HCT116 (cell line): ENCODE measurements at regions not wholly inside any gene's neighbourhood (a gene's known extent, or its start where the extent isn't known, plus 50 kb on each side); places are given as distances from the start of the nearest gene placed in this dataset.

Source experiments
- ATAC-seq: fragments of 200-7000 bp; cut with Tn5 transposase; 2 replicates; pipeline ENCODE4 v1.9.1; 2020; ENCODE audit warnings: mild to moderate bottlenecking, moderate library complexity
- BruUV-seq: library from RNA; stranded (reverse); fragments of 400-500 nt; replicated peaks from 2 replicates; lab custom pipeline; 2021; lab: Mats Ljungman, UMichigan
- CTCF ChIA-PET: fragments of 300-600 bp; sonication (Branson Sonifier 250); formaldehyde crosslinking; loops from one replicate; lab custom pipeline; 2021; ENCODE audit warnings: antibody characterized with exemption; lab: Charles Lee
- POLR2A ChIA-PET: fragments of 300-600, 350-600 bp; sonication (Branson Sonifier 250); formaldehyde crosslinking; loops from one replicate; lab custom pipeline; 2021; ENCODE audit warnings: antibody characterized with exemption; lab: Charles Lee
- RAD21 ChIA-PET, 2 experiments: fragments of 300-600 bp; sonication (Branson Sonifier 250); formaldehyde crosslinking; loops; one replicate each; lab custom pipeline; 2023; ENCODE audit warnings: low total read pairs in 2 of 2; ENCODE audit not compliant: uncharacterized antibody in 2 of 2, unreplicated experiment in 2 of 2, low non-redundant PET in 1 of 2; lab: Charles Lee
- DNase-seq: peaks from one replicate; pipeline ENCODE4 v3.0.0-alpha.2; 2010; ENCODE audit warnings: low read depth, low spot score
- H2AFZ ChIP-seq: fragments of 200-600 bp; shearing (Covaris generic), sonication (generic); 2 replicates; pipeline ENCODE4 v1.6.1; 2017; ENCODE audit warnings: low read depth, mixed run types, mixed read lengths, antibody characterized with exemption, low read length; ENCODE audit not compliant: poor library complexity, severe bottlenecking
- H3K27ac ChIP-seq: 2 replicates; pipeline ENCODE4 v1.5.1; 2012; ENCODE audit warnings: low read depth, low read length
- H3K27me3 ChIP-seq: fragments of 200-600 bp; sonication (generic); 2 replicates; pipeline ENCODE4 v1.6.1; 2016; ENCODE audit warnings: mixed run types, low read length, mixed read lengths; ENCODE audit not compliant: insufficient read depth
- H3K36me3 ChIP-seq, 2 experiments: fragments of 200-500 bp in 1 of 2; fragments of 200-600 bp in 1 of 2; sonication (Bioruptor generic) in 1 of 2; sonication (generic) in 1 of 2; 2 replicates each; pipeline versions ENCODE4 v1.5.1 to v1.6.1; 2014 to 2016; ENCODE audit warnings: low read length in 2 of 2, inconsistent platforms in 1 of 2, mixed read lengths in 1 of 2, mixed run types in 1 of 2; ENCODE audit not compliant: insufficient read depth in 2 of 2, control insufficient read depth in 1 of 2
- H3K4me1 ChIP-seq, 2 experiments: fragments of 200-600 bp in 1 of 2; sonication (generic) in 1 of 2; 2 replicates each; pipeline versions ENCODE4 v1.5.1 to v1.6.1; 2012 to 2017; ENCODE audit warnings: low read length in 2 of 2, inconsistent platforms in 1 of 2, mild to moderate bottlenecking in 1 of 2, mixed read lengths in 1 of 2, mixed run types in 1 of 2, moderate library complexity in 1 of 2; ENCODE audit not compliant: insufficient read depth in 2 of 2, control insufficient read depth in 1 of 2
- H3K4me2 ChIP-seq: fragments of 200-600 bp; sonication (generic); 2 replicates; pipeline ENCODE4 v1.6.1; 2017; ENCODE audit warnings: mixed run types, low read length, mixed read lengths
- H3K4me3 ChIP-seq, 2 experiments: fragments of 200-600 bp in 1 of 2; sonication (generic) in 1 of 2; replicated peaks in 1 of 2; 2 replicates each; pipeline ENCODE4 v1.5.1; 2011 to 2016; ENCODE audit warnings: low read length in 2 of 2, control low read depth in 1 of 2, low read depth in 1 of 2, mild to moderate bottlenecking in 1 of 2, mixed read lengths in 1 of 2, mixed run types in 1 of 2
- H3K79me2 ChIP-seq: fragments of 200-600 bp; sonication (generic); 2 replicates; pipeline ENCODE4 v1.6.1; 2017; ENCODE audit warnings: mild to moderate bottlenecking, mixed run types, low read length, moderate library complexity, mixed read lengths; ENCODE audit not compliant: insufficient read depth
- H3K9ac ChIP-seq: fragments of 200-600 bp; sonication (generic); 2 replicates; pipeline ENCODE4 v1.6.1; 2016; ENCODE audit warnings: low read length, mixed read lengths
- H3K9me2 ChIP-seq: fragments of 200-600 bp; sonication (generic), shearing (Covaris generic); 2 replicates; pipeline ENCODE4 v1.6.1; 2017; ENCODE audit warnings: mixed run types, mild to moderate bottlenecking, moderate library complexity; ENCODE audit not compliant: insufficient read depth
- H3K9me3 ChIP-seq, 2 experiments: fragments of 200-500 bp in 1 of 2; fragments of 200-600 bp in 1 of 2; sonication (Bioruptor generic) in 1 of 2; sonication (generic) in 1 of 2; 2 replicates each; pipeline ENCODE4 v1.6.1; 2014 to 2017; ENCODE audit warnings: low read length in 2 of 2, mixed read lengths in 2 of 2, inconsistent platforms in 1 of 2, low read depth in 1 of 2, mild to moderate bottlenecking in 1 of 2, mixed run types in 1 of 2, moderate library complexity in 1 of 2; ENCODE audit not compliant: control insufficient read depth in 1 of 2, insufficient read depth in 1 of 2
- H4K20me1 ChIP-seq: fragments of 200-600 bp; sonication (generic), shearing (Covaris generic); 2 replicates; pipeline ENCODE4 v1.6.1; 2017; ENCODE audit warnings: mixed run types, mild to moderate bottlenecking, moderate library complexity; ENCODE audit not compliant: insufficient read depth
- CBX3 ChIP-seq: IDR thresholded peaks from 2 replicates; pipeline ENCODE4 v1.6.1; 2012; ENCODE audit warnings: low read depth
- EGR1 ChIP-seq: IDR thresholded peaks from 2 replicates; pipeline ENCODE4 v1.6.1; 2012; ENCODE audit warnings: low read depth
- ELF1 ChIP-seq: IDR thresholded peaks from 2 replicates; pipeline ENCODE4 v1.6.1; 2012; ENCODE audit warnings: low read depth, borderline replicate concordance
- EZH2phosphoT487 ChIP-seq: fragments of 200-600 bp; IDR thresholded peaks from 2 replicates; pipeline ENCODE4 v1.6.1; 2018; ENCODE audit warnings: antibody characterized with exemption, borderline replicate concordance
- FOSL1 ChIP-seq: IDR thresholded peaks from 2 replicates; pipeline ENCODE4 v1.6.1; 2012; ENCODE audit warnings: low read depth
- JUND ChIP-seq: IDR thresholded peaks from 2 replicates; pipeline ENCODE4 v1.6.1; 2012
- POLR2AphosphoS5 ChIP-seq: IDR thresholded peaks from 2 replicates; pipeline ENCODE4 v1.6.1; 2011; ENCODE audit warnings: mild to moderate bottlenecking, low read depth, low read length, moderate library complexity
- SP1 ChIP-seq: IDR thresholded peaks from 2 replicates; pipeline ENCODE4 v1.6.1; 2012; ENCODE audit warnings: low read depth
- SRF ChIP-seq: IDR thresholded peaks from 2 replicates; pipeline ENCODE4 v1.6.1; 2012; ENCODE audit warnings: low read depth
- TCF7L2 ChIP-seq: IDR thresholded peaks from 2 replicates; pipeline ENCODE4 v1.7.0; 2011; ENCODE audit warnings: borderline replicate concordance, inconsistent platforms; ENCODE audit not compliant: insufficient read depth, insufficient read length; ENCODE audit errors: extremely low read depth
- YY1 ChIP-seq: IDR thresholded peaks from 2 replicates; pipeline ENCODE4 v1.6.1; 2011; ENCODE audit warnings: low read length, low read depth, moderate library complexity, mild to moderate bottlenecking; ENCODE audit not compliant: insufficient replicate concordance; ENCODE audit errors: extremely low read depth
- ZFX ChIP-seq: fragments of 450-650 bp; IDR thresholded peaks from 2 replicates; pipeline ENCODE4 v1.6.1; 2017
- ZNF274 ChIP-seq: fragments of 200-500 bp; sonication (Bioruptor generic); IDR thresholded peaks from 2 replicates; pipeline ENCODE4 v1.6.1; 2014; ENCODE audit warnings: mild to moderate bottlenecking, low read depth, low read length, inconsistent platforms
- intact Hi-C: fragments of 100-400 bp; cut with micrococcal nuclease; formaldehyde crosslinking; loops from 2 replicates; pipeline ENCODE4 v1.10.0; 2022
- TF ChIP-seq, protein P1 (sequence below): IDR thresholded peaks from 2 replicates; pipeline ENCODE4 v1.6.1; 2012
- TF ChIP-seq, protein P2 (sequence below): IDR thresholded peaks from 2 replicates; pipeline ENCODE4 v1.6.1; 2012

DNA sequence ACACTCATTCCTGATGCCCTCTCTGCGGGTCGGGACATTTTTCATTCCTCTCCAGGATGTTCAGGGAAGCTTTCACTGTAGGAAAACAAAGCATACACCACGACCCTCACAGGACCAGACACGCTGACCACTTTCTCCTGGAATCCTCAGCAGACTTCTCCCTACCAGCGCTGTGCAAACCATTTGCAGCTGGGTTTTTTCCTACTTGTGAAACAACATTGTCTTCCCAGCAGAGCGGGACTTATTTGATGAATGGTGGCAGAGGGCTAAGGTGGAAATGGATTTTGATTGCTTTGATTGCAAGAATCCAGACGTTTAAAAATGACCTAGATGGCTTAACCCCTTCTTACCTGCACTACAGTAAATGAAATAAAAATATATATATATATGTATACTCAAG is 265.9 kb downstream of the TBC1D4 start:
- no peak for TF ChIP-seq TCF7L2
- no peak for TF ChIP-seq ELF1
- TF ChIP-seq, protein P1, sequence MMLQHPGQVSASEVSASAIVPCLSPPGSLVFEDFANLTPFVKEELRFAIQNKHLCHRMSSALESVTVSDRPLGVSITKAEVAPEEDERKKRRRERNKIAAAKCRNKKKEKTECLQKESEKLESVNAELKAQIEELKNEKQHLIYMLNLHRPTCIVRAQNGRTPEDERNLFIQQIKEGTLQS = no peak
- TF ChIP-seq ZNF274 = no peak
- no peak for TF ChIP-seq EGR1
- TF ChIP-seq CBX3 = no peak
- no peak for TF ChIP-seq EZH2phosphoT487
- TF ChIP-seq, protein P2, sequence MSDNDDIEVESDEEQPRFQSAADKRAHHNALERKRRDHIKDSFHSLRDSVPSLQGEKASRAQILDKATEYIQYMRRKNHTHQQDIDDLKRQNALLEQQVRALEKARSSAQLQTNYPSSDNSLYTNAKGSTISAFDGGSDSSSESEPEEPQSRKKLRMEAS = no peak
- TF ChIP-seq ZFX = no peak
- no peak for TF ChIP-seq POLR2AphosphoS5
- no peak for TF ChIP-seq YY1
- TF ChIP-seq SP1 = no peak
- no peak for TF ChIP-seq FOSL1
- TF ChIP-seq SRF = no peak
- no peak for TF ChIP-seq JUND
- POLR2A ChIA-PET = no interaction called here
- intact Hi-C loops = loop anchor here (5.0 kb wide), 1 partner anchor 929 kb away; no protein-coding TSS in a partner anchor
- CTCF ChIA-PET = no interaction called here
- no peaks in the 10 kb centered on the region for H4K20me1 ChIP-seq
- no peak overlapping the region for H3K27ac ChIP-seq
- H3K4me2 ChIP-seq = no peak overlapping the region
- ATAC-seq (no peak), DNase-seq (no peak)
- H3K36me3 ChIP-seq = no peaks in the 10 kb centered on the region
- RAD21 ChIA-PET = no interaction called here
- no peaks in the 10 kb centered on the region for H3K9me2 ChIP-seq
- no peaks in the 10 kb centered on the region for H3K79me2 ChIP-seq
- H3K9ac ChIP-seq = no peak overlapping the region
- H3K27me3 ChIP-seq = peaks cover 14% of the 10 kb centered on the region; the same call in 1 of the 2 replicates
- no peaks in the 10 kb centered on the region for H3K4me1 ChIP-seq
- no peaks in the 10 kb centered on the region for H3K9me3 ChIP-seq
- no peak overlapping the region for H2AFZ ChIP-seq
- BruUV-seq = no TSS peak
- no peak overlapping the region for H3K4me3 ChIP-seq
